ENCODE measurements at regions not wholly inside any gene's neighbourhood (a gene's known extent, or its start where the extent isn't known, plus 50 kb on each side); places are given as distances from the start of the nearest gene placed in this dataset.

DNA sequence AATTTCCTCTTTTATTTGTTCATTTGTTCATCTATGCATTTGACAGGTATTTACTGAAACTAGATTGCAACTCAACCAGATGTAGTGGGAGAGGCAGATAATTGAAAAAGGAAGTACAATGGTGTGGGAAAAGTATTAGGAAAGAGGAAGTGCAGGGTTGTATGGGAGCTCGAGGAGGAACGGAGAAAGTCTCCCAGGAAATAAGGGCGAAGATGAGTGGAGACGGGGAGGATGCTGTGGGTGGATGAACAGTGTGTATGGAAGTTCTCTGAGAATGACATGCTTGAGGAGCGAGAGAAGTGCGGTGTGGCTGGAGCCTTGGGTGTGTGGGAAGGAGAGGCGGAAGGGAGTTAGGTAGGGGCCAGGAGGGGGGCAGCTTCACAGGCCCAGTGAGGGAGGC, 87.5 kb upstream of the DHX15 start:
- Histone ChIP-seq H3K9me3 (ENCODE audit: severe bottlenecking) (no peaks in the 10 kb centered on the region), H3K27me3 (ENCODE audit: insufficient read depth, poor library complexity, severe bottlenecking) (no peaks in the 10 kb centered on the region), H3K27ac (ENCODE audit: poor library complexity, severe bottlenecking) (no peak overlapping the region), H3K36me3 (ENCODE audit: low read depth) (no peaks in the 10 kb centered on the region), H3K4me1 (ENCODE audit: insufficient read depth, poor library complexity, severe bottlenecking) (no peaks in the 10 kb centered on the region), H3K4me3 (ENCODE audit: severe bottlenecking) (no peak overlapping the region)
- DNase-seq (ENCODE audit: low spot score), result no peak
- ATAC-seq (ENCODE audit: low read depth), result no peak
- TF ChIP-seq, protein P1, sequence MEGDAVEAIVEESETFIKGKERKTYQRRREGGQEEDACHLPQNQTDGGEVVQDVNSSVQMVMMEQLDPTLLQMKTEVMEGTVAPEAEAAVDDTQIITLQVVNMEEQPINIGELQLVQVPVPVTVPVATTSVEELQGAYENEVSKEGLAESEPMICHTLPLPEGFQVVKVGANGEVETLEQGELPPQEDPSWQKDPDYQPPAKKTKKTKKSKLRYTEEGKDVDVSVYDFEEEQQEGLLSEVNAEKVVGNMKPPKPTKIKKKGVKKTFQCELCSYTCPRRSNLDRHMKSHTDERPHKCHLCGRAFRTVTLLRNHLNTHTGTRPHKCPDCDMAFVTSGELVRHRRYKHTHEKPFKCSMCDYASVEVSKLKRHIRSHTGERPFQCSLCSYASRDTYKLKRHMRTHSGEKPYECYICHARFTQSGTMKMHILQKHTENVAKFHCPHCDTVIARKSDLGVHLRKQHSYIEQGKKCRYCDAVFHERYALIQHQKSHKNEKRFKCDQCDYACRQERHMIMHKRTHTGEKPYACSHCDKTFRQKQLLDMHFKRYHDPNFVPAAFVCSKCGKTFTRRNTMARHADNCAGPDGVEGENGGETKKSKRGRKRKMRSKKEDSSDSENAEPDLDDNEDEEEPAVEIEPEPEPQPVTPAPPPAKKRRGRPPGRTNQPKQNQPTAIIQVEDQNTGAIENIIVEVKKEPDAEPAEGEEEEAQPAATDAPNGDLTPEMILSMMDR (IDR thresholded peaks at IDR 0.05; ENCODE audit: poor library complexity, severe bottlenecking), result no peak

DNA sequence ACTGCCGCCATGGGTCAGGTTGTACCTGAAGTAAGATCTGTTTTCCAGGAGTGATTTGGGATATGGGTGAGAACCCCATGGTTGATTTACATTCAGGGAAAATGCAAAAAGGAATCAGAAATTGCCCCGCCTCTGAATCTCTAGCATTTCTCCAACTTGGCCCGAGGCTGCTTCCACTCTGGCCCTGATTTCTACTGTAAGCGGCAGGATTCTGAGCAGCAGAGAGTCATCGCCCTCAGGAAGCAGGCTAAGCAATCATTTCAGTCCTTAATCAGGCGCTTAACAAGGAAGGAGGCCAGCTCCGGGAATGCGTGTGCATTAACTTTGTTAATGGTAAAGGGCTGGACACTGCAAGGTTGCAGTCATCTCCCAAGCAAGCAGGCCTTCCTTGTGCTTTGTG, 88.5 kb upstream of the DHX15 start:
- no peaks in the 10 kb centered on the region for H3K4me1 ChIP-seq (ENCODE audit: insufficient read depth, poor library complexity, severe bottlenecking)
- no peaks in the 10 kb centered on the region for H3K27me3 ChIP-seq (ENCODE audit: insufficient read depth, poor library complexity, severe bottlenecking)
- no peak overlapping the region for H3K4me3 ChIP-seq (ENCODE audit: severe bottlenecking)
- no peak for DNase-seq (ENCODE audit: low spot score)
- H3K9me3 ChIP-seq (ENCODE audit: severe bottlenecking), result no peaks in the 10 kb centered on the region
- ATAC-seq (ENCODE audit: low read depth), result no peak
- TF ChIP-seq, protein P1 (IDR thresholded peaks at IDR 0.05; ENCODE audit: poor library complexity, severe bottlenecking), result no peak
- no peaks in the 10 kb centered on the region for H3K36me3 ChIP-seq (ENCODE audit: low read depth)
- H3K27ac ChIP-seq (ENCODE audit: poor library complexity, severe bottlenecking), result no peak overlapping the region

DNA sequence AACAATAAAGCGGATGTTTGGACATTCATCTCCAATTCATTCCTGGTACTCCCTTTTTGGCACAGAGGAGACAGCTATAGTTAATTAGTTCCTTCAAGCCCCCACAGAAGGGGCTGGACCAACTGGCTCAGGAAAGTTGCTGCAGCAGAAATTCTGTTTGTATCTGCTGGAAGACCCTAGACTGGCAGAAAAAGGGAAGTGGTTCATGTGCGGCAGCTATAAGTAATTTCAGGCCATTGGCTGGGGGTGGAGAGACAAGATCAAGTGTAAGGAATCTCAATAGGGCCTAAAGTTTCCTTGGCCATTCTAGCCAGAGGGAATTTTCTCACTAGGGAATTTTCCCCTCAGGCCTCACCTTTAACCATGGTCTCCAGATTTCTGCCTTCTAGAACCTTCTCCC, 89.9 kb upstream of the DHX15 start:
- ATAC-seq (ENCODE audit: low read depth), result no peak

DNA sequence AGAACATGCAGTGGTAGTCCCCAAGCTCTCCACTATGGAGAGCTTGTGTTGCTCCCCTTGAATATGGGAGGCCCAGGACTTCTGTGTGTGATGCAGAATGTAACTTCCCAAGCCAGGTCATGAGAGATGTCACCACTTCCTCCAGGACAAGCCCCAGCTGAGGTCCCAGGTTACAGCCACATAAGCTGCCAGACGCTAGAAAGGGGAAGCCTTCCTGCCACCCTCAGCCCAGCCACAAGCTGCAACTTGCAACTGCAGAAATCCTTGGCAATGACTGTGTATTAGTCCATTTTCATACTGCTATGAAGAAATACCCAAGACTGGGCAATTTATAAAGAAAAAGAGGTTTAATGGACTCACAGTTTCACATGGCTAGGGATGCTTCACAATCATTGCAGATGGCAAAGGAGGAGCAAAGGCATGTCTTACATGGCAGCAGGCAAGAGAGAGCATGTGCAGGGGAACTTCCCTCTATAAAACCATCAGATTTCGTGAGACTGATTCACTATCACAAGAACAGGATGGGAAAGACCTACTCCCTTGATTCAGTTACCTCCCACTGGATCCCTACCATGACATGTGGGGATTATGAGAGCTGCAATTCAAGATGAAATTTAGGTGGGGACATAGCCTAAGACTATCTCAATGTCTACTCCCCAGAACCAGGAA, 91.5 kb upstream of the DHX15 start:
- TF ChIP-seq, protein P1 (IDR thresholded peaks at IDR 0.05; ENCODE audit: poor library complexity, severe bottlenecking), result no peak
- no peaks in the 10 kb centered on the region for H3K36me3 ChIP-seq (ENCODE audit: low read depth)
- H3K4me1 ChIP-seq (ENCODE audit: insufficient read depth, poor library complexity, severe bottlenecking), result no peaks in the 10 kb centered on the region
- no peaks in the 10 kb centered on the region for H3K9me3 ChIP-seq (ENCODE audit: severe bottlenecking)
- DNase-seq (ENCODE audit: low spot score) (no peak), ATAC-seq (ENCODE audit: low read depth) (no peak)
- H3K27ac ChIP-seq (ENCODE audit: poor library complexity, severe bottlenecking), result no peak overlapping the region
- H3K4me3 ChIP-seq (ENCODE audit: severe bottlenecking), result no peak overlapping the region
- H3K27me3 ChIP-seq (ENCODE audit: insufficient read depth, poor library complexity, severe bottlenecking), result peaks cover 3% of the 10 kb centered on the region

More for the DNA sequence above, 89.9 kb upstream of the DHX15 start:
- Histone ChIP-seq H3K9me3 (ENCODE audit: severe bottlenecking) (no peaks in the 10 kb centered on the region), H3K4me3 (ENCODE audit: severe bottlenecking) (no peak overlapping the region), H3K4me1 (ENCODE audit: insufficient read depth, poor library complexity, severe bottlenecking) (no peaks in the 10 kb centered on the region), H3K36me3 (ENCODE audit: low read depth) (no peaks in the 10 kb centered on the region), H3K27me3 (ENCODE audit: insufficient read depth, poor library complexity, severe bottlenecking) (peaks cover 3% of the 10 kb centered on the region), H3K27ac (ENCODE audit: poor library complexity, severe bottlenecking) (no peak overlapping the region)
- DNase-seq (ENCODE audit: low spot score), result no peak
- TF ChIP-seq, protein P1 (IDR thresholded peaks at IDR 0.05; ENCODE audit: poor library complexity, severe bottlenecking), result no peak

DNA sequence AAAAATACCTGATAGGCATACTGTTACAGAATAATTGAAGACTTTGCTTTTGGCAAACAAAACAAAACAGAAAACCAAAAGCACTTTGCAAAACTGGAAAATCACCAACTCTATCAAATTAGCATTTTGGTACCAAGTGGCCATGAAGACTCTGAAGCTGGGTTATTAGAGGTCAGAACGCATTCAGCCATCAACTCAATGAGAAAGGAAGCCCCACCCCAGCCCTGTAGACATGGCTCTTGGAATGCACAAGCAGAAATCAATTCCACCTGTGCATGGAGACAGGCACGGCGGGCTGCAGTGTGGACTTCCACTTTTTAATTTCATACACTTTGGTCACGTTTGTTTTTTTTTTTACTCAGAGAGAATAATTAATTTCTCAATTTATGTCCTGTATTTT, 93.6 kb upstream of the DHX15 start:
- TF ChIP-seq, protein P1 (IDR thresholded peaks at IDR 0.05; ENCODE audit: poor library complexity, severe bottlenecking), result no peak
- ATAC-seq (ENCODE audit: low read depth), result no peak
- no peaks in the 10 kb centered on the region for H3K4me1 ChIP-seq (ENCODE audit: insufficient read depth, poor library complexity, severe bottlenecking)
- no peaks in the 10 kb centered on the region for H3K36me3 ChIP-seq (ENCODE audit: low read depth)
- no peak for DNase-seq (ENCODE audit: low spot score)
- no peak overlapping the region for H3K4me3 ChIP-seq (ENCODE audit: severe bottlenecking)
- peaks cover 3% of the 10 kb centered on the region for H3K27me3 ChIP-seq (ENCODE audit: insufficient read depth, poor library complexity, severe bottlenecking)
- no peaks in the 10 kb centered on the region for H3K9me3 ChIP-seq (ENCODE audit: severe bottlenecking)
- H3K27ac ChIP-seq (ENCODE audit: poor library complexity, severe bottlenecking), result no peak overlapping the region
